GM19455 (cell line): ENCODE measurements at regions not wholly inside any gene's neighbourhood (a gene's known extent, or its start where the extent isn't known, plus 50 kb on each side); places are given as distances from the start of the nearest gene placed in this dataset.

Experiments used
- ATAC-seq: cut with Tn5 transposase; IDR thresholded peaks from one replicate; pipeline ENCODE4 v1.9.1; 2021; ENCODE audit not compliant: unreplicated experiment

DNA sequence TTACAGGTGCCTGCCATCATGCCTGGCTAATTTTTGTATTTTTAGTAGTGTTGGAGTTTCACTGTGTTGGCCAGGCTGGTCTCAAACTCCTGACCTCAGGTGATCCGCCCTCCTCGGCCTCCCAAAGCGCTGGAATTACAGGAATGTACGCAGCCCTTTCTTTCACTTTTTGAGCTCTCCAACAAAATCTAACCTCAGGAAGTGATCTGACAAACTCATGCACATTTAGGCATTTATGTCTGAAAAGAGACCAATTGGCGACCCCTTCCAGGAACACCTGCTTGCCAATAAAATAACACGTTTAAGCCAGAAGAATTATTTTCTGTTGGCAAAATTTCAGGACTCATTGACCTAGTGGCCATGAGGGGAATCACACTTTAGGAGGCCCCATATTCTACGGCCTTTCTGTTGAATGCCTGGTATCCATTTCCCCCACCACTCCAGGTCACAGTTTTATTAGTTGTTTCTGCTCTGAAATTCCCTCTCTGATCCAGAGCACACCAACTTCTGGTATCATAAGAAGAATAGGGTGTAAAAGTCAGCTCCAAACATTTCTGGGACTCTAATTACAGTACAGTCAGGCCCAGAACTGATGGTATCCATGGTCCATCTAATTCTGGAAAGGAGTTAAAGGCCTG, 65.8 kb upstream of the FRMD4A start:
- ATAC-seq = no peak

- no peak for ATAC-seq
Measured at GRCh38 chr10:14394179-14394578, 63.5 kb upstream of the FRMD4A start.

DNA sequence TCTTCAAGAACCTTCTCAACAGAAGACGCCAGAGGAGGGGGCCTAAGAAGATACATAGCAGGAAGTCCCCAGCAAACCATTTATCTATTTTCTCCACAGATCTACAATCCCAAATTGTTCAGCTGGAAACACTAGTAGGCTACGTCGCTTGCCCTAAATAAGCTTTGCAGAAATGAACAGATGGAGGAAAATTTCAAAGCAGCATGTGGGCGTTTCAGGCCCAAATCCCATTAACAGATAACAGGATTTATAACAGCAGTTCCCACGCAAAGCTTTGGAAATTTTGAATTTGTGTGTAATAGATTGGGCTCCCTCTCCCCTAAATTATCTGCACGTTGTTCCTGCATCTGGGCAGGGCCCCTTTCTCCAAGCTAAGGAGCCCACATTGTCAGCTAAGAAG, 60.6 kb upstream of the FRMD4A start:
- ATAC-seq = no peak

- peak; percentile 83 for ATAC-seq
Measured at GRCh38 chr10:14389981-14390590, 59.4 kb upstream of the FRMD4A start.

GRCh38 chr10:14385596-14386593, 55.2 kb upstream of the FRMD4A start:
- ATAC-seq = no peak

- ATAC-seq = no peak
Measured at GRCh38 chr10:14384915-14385314, 54.2 kb upstream of the FRMD4A start.

- no peak for ATAC-seq
Measured at GRCh38 chr10:14384116-14384730, 53.5 kb upstream of the FRMD4A start.

GRCh38 chr10:14383266-14383665, 52.5 kb upstream of the FRMD4A start:
- ATAC-seq = no peak

DNA sequence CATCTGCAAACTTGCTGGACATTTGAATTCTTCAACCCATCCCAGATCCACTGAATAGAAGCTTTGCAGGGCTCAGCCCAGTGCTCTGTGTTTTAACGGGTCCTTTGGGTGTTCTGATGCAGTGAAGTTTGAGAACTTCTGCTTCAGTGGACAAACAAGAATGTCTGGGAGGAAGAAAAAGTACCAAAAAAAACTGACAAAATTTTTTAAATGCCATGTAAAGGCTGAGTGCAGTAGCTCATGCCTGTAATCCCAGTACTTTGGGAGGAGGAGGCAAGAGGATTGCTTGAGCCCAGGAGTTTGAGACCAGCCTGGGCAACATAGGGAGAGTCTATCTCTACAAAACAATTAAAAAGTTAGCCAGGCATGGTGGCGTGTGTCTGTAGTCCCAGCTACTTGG, 51.8 kb upstream of the FRMD4A start:
- ATAC-seq = no peak

GRCh38 chr10:14382022-14382421, 51.3 kb upstream of the FRMD4A start:
- no peak for ATAC-seq

- no peak for ATAC-seq
Measured at GRCh38 chr10:14381475-14381874, 50.8 kb upstream of the FRMD4A start.

GRCh38 chr10:14380746-14381145, 50.0 kb upstream of the FRMD4A start:
- no peak for ATAC-seq
